CD4-positive, alpha-beta T cell (primary cell): ENCODE measurements at regions not wholly inside any gene's neighbourhood (a gene's known extent, or its start where the extent isn't known, plus 50 kb on each side); places are given as distances from the start of the nearest gene placed in this dataset.

Experiments
- ATAC-seq: fragments of 200-7000 bp; cut with Tn5 transposase; one replicate; pipeline ENCODE4 v1.10.0; 2022; ENCODE audit warnings: mild to moderate bottlenecking; ENCODE audit not compliant: poor library complexity
- CTCF ChIA-PET: fragments of 350-600 bp; sonication (Branson Sonifier 250); formaldehyde crosslinking; loops from one replicate; lab custom pipeline; 2021; ENCODE audit warnings: antibody characterized with exemption, inconsistent platforms; lab: Charles Lee
- POLR2A ChIA-PET: fragments of 350-600 bp; sonication (Branson Sonifier 250); formaldehyde crosslinking; loops from one replicate; lab custom pipeline; 2021; ENCODE audit warnings: antibody characterized with exemption, inconsistent platforms; lab: Charles Lee
- DNase-seq, 14 experiments: peaks; one replicate each; pipeline ENCODE4 v3.0.0-alpha.2; 2013 to 2020; ENCODE audit warnings: mixed read lengths in 2 of 14
- H3K27ac ChIP-seq, 2 donors: one replicate each; pipeline versions ENCODE4 v1.5.1 to v1.7.0; 2013; ENCODE audit warnings: low read length in 2 of 2, low read depth in 1 of 2, mild to moderate bottlenecking in 1 of 2
- H3K27me3 ChIP-seq, 2 experiments: 1 replicate in 1 of 2; 2 replicates in 1 of 2; pipeline versions ENCODE4 v1.6.1 to v1.7.0; 2013; ENCODE audit warnings: low read length in 2 of 2, control low read depth in 1 of 2, mild to moderate bottlenecking in 1 of 2, moderate library complexity in 1 of 2; ENCODE audit not compliant: insufficient read depth in 2 of 2, control insufficient read depth in 1 of 2
- H3K36me3 ChIP-seq: one replicate; pipeline ENCODE4 v1.6.1; 2013; ENCODE audit warnings: low read length, control low read depth; ENCODE audit not compliant: insufficient read depth
- H3K4me1 ChIP-seq: one replicate; pipeline ENCODE4 v1.6.1; 2013; ENCODE audit warnings: low read length, control low read depth; ENCODE audit not compliant: insufficient read depth
- H3K4me3 ChIP-seq: one replicate; pipeline ENCODE4 v1.5.1; 2013; ENCODE audit warnings: mild to moderate bottlenecking, low read length, moderate library complexity
- H3K9me3 ChIP-seq, 2 experiments: 1 replicate in 1 of 2; 2 replicates in 1 of 2; pipeline versions ENCODE4 v1.6.1 to v1.7.0; 2013; ENCODE audit warnings: low read length in 2 of 2, mild to moderate bottlenecking in 2 of 2, control low read depth in 1 of 2, moderate library complexity in 1 of 2; ENCODE audit not compliant: control insufficient read depth in 1 of 2, insufficient read depth in 1 of 2
- H3K27ac Mint-ChIP-seq: one replicate; pipeline ENCODE4 v1.8.0; 2020; ENCODE audit warnings: mixed read lengths
- H3K27me3 Mint-ChIP-seq: one replicate; pipeline ENCODE4 v1.8.0; 2021; ENCODE audit warnings: mixed read lengths
- H3K36me3 Mint-ChIP-seq: one replicate; pipeline ENCODE4 v1.8.0; 2021; ENCODE audit warnings: low read depth, mixed read lengths
- H3K4me1 Mint-ChIP-seq: one replicate; pipeline ENCODE4 v1.8.0; 2021; ENCODE audit warnings: low read depth, mixed read lengths
- H3K4me3 Mint-ChIP-seq: one replicate; pipeline ENCODE4 v1.8.0; 2020; ENCODE audit warnings: mild to moderate bottlenecking, mixed read lengths
- H3K9me3 Mint-ChIP-seq: one replicate; pipeline ENCODE4 v1.8.0; 2020; ENCODE audit warnings: mixed read lengths
- CTCF ChIP-seq: fragments of 200-600 bp; IDR thresholded peaks from one replicate; pipeline ENCODE4 v1.8.0; 2022; ENCODE audit warnings: antibody characterized with exemption, mild to moderate bottlenecking
- intact Hi-C, 2 experiments: fragments of 100-400 bp; cut with DNase I in 1 of 2; cut with micrococcal nuclease in 1 of 2; formaldehyde crosslinking; loops; one replicate each; pipeline versions ENCODE4 v1.15.1 to v1.9.0; 2023 to 2025; cut with DNase I, micrococcal nuclease

DNA sequence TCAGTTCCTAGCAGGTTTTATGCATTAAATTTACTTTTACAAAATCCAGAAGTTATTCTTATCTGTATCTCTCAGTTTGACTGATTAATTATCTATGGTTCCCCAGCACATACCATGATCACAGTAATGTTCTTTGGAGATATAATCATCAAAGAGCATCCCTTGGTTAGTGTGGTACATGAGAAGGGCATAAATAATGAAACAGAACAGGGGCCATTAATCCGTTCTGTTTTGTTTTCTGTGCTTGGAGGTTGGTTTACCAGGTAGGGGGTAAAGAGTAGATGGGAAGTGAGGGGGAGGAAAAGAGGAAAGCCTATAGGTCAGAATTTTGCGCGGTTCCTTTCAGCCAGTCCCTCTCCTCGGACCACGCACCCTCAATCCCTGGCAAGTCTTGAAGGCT, 718.7 kb upstream of the TENM3 start:
- no peaks in the 10 kb centered on the region for H3K27me3 Mint-ChIP-seq
- no peak overlapping the region for H3K4me3 Mint-ChIP-seq
- POLR2A ChIA-PET, result no interaction called here
- no peak overlapping the region for H3K27ac ChIP-seq
- peaks cover 0 to 16% of the 10 kb centered on the region in 2 experiments for H3K9me3 ChIP-seq
- ATAC-seq (no peak), DNase-seq (no peak)
- no peaks in the 10 kb centered on the region for H3K27me3 ChIP-seq
- peaks cover 5% of the 10 kb centered on the region for H3K9me3 Mint-ChIP-seq
- intact Hi-C loops, result no loop called here
- no peaks in the 10 kb centered on the region for H3K36me3 Mint-ChIP-seq
- H3K4me1 ChIP-seq, result no peaks in the 10 kb centered on the region
- no peak overlapping the region for H3K27ac Mint-ChIP-seq
- H3K4me1 Mint-ChIP-seq, result no peaks in the 10 kb centered on the region
- H3K36me3 ChIP-seq, result no peaks in the 10 kb centered on the region
- TF ChIP-seq CTCF, result no peak
- CTCF ChIA-PET, result interaction anchor here (1.0 kb wide), 1 partner anchor 11 kb away, joined by 4 read pairs; no protein-coding TSS in a partner anchor
- H3K4me3 ChIP-seq, result no peak overlapping the region

GRCh38 chr4:181525634-181526033, 717.6 kb upstream of the TENM3 start:
- Histone ChIP-seq H3K4me1 (no peaks in the 10 kb centered on the region), H3K4me3 (no peak overlapping the region), H3K27ac (no peak overlapping the region), H3K9me3 (peaks cover 0 to 12% of the 10 kb centered on the region in 2 experiments), H3K27me3 (no peaks in the 10 kb centered on the region), H3K36me3 (no peaks in the 10 kb centered on the region)
- Mint-ChIP-seq H3K27ac (no peak overlapping the region), H3K9me3 (peaks cover 5% of the 10 kb centered on the region), H3K27me3 (no peaks in the 10 kb centered on the region), H3K4me1 (no peaks in the 10 kb centered on the region), H3K36me3 (no peaks in the 10 kb centered on the region), H3K4me3 (no peak overlapping the region)
- CTCF ChIA-PET, result interaction anchor here (1.0 kb wide), 1 partner anchor 12 kb away, joined by 4 read pairs; no protein-coding TSS in a partner anchor
- no peak for ATAC-seq
- DNase-seq, result no peak
- no peak for TF ChIP-seq CTCF
- POLR2A ChIA-PET, result no interaction called here
- intact Hi-C loops, result no loop called here

DNA sequence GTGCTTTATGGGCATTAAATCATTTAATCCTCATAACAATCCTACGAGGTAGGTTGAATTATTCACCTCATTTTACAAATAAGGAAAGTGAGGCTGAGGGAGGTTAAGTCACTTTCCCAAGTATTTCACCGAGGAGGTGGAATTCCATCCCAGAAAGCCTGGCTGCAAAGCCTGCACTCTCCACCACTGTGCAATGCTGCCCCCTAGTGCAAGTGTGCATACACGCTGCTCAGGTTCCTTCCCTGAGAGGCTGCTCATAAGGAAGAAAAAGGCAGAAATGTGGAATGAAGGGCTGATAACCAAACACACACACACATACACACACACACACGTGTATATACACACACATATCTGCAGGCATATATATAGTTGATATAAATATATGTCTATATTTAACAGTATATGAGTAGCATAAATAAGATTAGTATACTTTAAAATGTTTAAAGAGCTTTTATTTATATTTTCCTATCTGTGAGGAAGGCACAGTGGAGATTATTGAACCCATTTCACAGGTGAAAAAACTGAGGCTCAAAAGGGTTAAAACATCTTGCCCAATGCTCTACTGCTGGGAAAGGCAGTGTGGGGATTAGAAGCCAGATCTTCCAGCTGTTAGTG, 714.5 kb upstream of the TENM3 start:
- no peaks in the 10 kb centered on the region for H3K36me3 ChIP-seq
- CTCF ChIA-PET, result no interaction called here

More for the DNA sequence above, 714.5 kb upstream of the TENM3 start:
- Mint-ChIP-seq H3K4me3 (no peak overlapping the region), H3K36me3 (no peaks in the 10 kb centered on the region), H3K4me1 (no peaks in the 10 kb centered on the region), H3K27ac (no peak overlapping the region), H3K9me3 (peaks cover 4% of the 10 kb centered on the region), H3K27me3 (no peaks in the 10 kb centered on the region)
- H3K4me3 ChIP-seq, result no peak overlapping the region
- no peaks in the 10 kb centered on the region for H3K27me3 ChIP-seq
- H3K27ac ChIP-seq, result no peak overlapping the region
- POLR2A ChIA-PET, result no interaction called here
- H3K9me3 ChIP-seq, result peaks cover 0 to 7% of the 10 kb centered on the region in 2 experiments
- TF ChIP-seq CTCF, result no peak
- ATAC-seq (no peak), DNase-seq (no peak)
- no peaks in the 10 kb centered on the region for H3K4me1 ChIP-seq
- intact Hi-C loops, result no loop called here
